Vagina (tissue), 2 donors: ENCODE measurements at regions not wholly inside any gene's neighbourhood (a gene's known extent, or its start where the extent isn't known, plus 50 kb on each side); places are given as distances from the start of the nearest gene placed in this dataset.
"Not testable (repeated sequence)": the region's sequence is repeated elsewhere in the genome, so short reads cannot be mapped to it uniquely, and the experiment has no call there.

Experiments
- DNase-seq, 2 donors: peaks; one replicate each; pipeline ENCODE4 v3.0.0-alpha.2; 2017; ENCODE audit errors: extremely low spot score in 2 of 2
- H3K27ac ChIP-seq: fragments of 200-600 bp; sonication (generic); one replicate; pipeline ENCODE4 v1.5.1; 2019
- H3K27me3 ChIP-seq: fragments of 200-600 bp; sonication (generic); one replicate; pipeline ENCODE4 v1.5.1; 2019
- H3K36me3 ChIP-seq, 2 donors: fragments of 200-600 bp; sonication (generic); one replicate each; pipeline ENCODE4 v1.5.1; 2017 to 2019
- H3K4me1 ChIP-seq: fragments of 200-600 bp; sonication (generic); one replicate; pipeline ENCODE4 v1.5.1; 2019
- H3K4me3 ChIP-seq, 2 donors: fragments of 200-600 bp; sonication (generic); 1 replicate in 1 of 2; 2 replicates in 1 of 2; pipeline ENCODE4 v1.5.1; 2016 to 2019
- H3K9me3 ChIP-seq: fragments of 200-600 bp; sonication (generic); one replicate; pipeline ENCODE4 v1.5.1; 2019
- CTCF ChIP-seq, 3 experiments: fragments of 450-650 bp in 2 of 3; fragments of 200-600 bp in 1 of 3; sonication (generic) in 1 of 3; IDR thresholded peaks; one replicate each; pipeline ENCODE4 v1.5.1; 2017 to 2019; ENCODE audit warnings: antibody characterized with exemption in 3 of 3, mild to moderate bottlenecking in 2 of 3, moderate library complexity in 2 of 3
- intact Hi-C: fragments of 100-400 bp; cut with DNase I; formaldehyde crosslinking; loops from one replicate; pipeline ENCODE4 v1.15.1; 2023

- intact Hi-C loops = loop anchor here (10.0 kb wide), 1 partner anchor 120 kb away; no protein-coding TSS in a partner anchor
Measured at GRCh38 chr4:3984796-3985195, 218.6 kb downstream of the ADRA2C start.

GRCh38 chr4:3986412-3986811 is 220.2 kb downstream of the ADRA2C start:
- not testable (repeated sequence) for H3K27ac ChIP-seq, DNase-seq, H3K9me3 ChIP-seq, H3K4me3 ChIP-seq, H3K27me3 ChIP-seq, H3K4me1 ChIP-seq, H3K36me3 ChIP-seq
- intact Hi-C loops = loop anchor here (10.0 kb wide), 1 partner anchor 118 kb away; no protein-coding TSS in a partner anchor

More at GRCh38 chr4:3984796-3985195, 218.6 kb downstream of the ADRA2C start:
- H3K4me1 ChIP-seq, DNase-seq, H3K27ac ChIP-seq, H3K9me3 ChIP-seq, H3K4me3 ChIP-seq, H3K27me3 ChIP-seq, H3K36me3 ChIP-seq: not testable (repeated sequence)
- TF ChIP-seq CTCF (IDR thresholded peaks at IDR 0.05) = peak; percentile 37 to 47 (median 40)

- DNase-seq, H3K9me3 ChIP-seq, H3K4me3 ChIP-seq, H3K27ac ChIP-seq, H3K27me3 ChIP-seq, H3K36me3 ChIP-seq, intact Hi-C loops, H3K4me1 ChIP-seq: not testable (repeated sequence)
Measured at GRCh38 chr4:3997386-3997785, 229.3 kb downstream of the OTOP1 start.

- intact Hi-C loops = not testable (repeated sequence)
Measured at GRCh38 chr4:4004036-4004435, 222.7 kb downstream of the OTOP1 start.

GRCh38 chr4:4004702-4005101 is 222.0 kb downstream of the OTOP1 start:
- H3K27ac ChIP-seq, H3K4me1 ChIP-seq, intact Hi-C loops, H3K9me3 ChIP-seq, DNase-seq, H3K4me3 ChIP-seq, H3K27me3 ChIP-seq, H3K36me3 ChIP-seq: not testable (repeated sequence)

More at GRCh38 chr4:4004036-4004435, 222.7 kb downstream of the OTOP1 start:
- DNase-seq, H3K4me3 ChIP-seq, H3K9me3 ChIP-seq, H3K27ac ChIP-seq, H3K4me1 ChIP-seq, H3K27me3 ChIP-seq, H3K36me3 ChIP-seq: not testable (repeated sequence)

GRCh38 chr4:4006356-4006755 is 220.4 kb downstream of the OTOP1 start:
- H3K4me3 ChIP-seq, H3K9me3 ChIP-seq, intact Hi-C loops, H3K4me1 ChIP-seq, H3K27ac ChIP-seq, H3K27me3 ChIP-seq, DNase-seq, H3K36me3 ChIP-seq: not testable (repeated sequence)

GRCh38 chr4:4019071-4019470 is 207.7 kb downstream of the OTOP1 start:
- intact Hi-C loops, H3K27me3 ChIP-seq, H3K36me3 ChIP-seq, H3K4me3 ChIP-seq, DNase-seq, H3K27ac ChIP-seq, H3K9me3 ChIP-seq, H3K4me1 ChIP-seq: not testable (repeated sequence)

- H3K27me3 ChIP-seq, H3K36me3 ChIP-seq, H3K27ac ChIP-seq, intact Hi-C loops, H3K9me3 ChIP-seq, H3K4me1 ChIP-seq, DNase-seq, H3K4me3 ChIP-seq: not testable (repeated sequence)
Measured at GRCh38 chr4:4021161-4021560, 205.6 kb downstream of the OTOP1 start.

GRCh38 chr4:4026708-4027107 is 200.0 kb downstream of the OTOP1 start:
- not testable (repeated sequence) for DNase-seq, H3K4me3 ChIP-seq

GRCh38 chr4:4028752-4029151 is 198.0 kb downstream of the OTOP1 start:
- DNase-seq, H3K4me3 ChIP-seq, H3K9me3 ChIP-seq, intact Hi-C loops, H3K27ac ChIP-seq, H3K27me3 ChIP-seq, H3K4me1 ChIP-seq, H3K36me3 ChIP-seq: not testable (repeated sequence)

More at GRCh38 chr4:4026708-4027107, 200.0 kb downstream of the OTOP1 start:
- H3K4me1 ChIP-seq, intact Hi-C loops, H3K27me3 ChIP-seq, H3K27ac ChIP-seq, H3K9me3 ChIP-seq, H3K36me3 ChIP-seq: not testable (repeated sequence)

GRCh38 chr4:4030509-4030908 is 196.2 kb downstream of the OTOP1 start:
- H3K9me3 ChIP-seq, DNase-seq, H3K36me3 ChIP-seq, H3K27ac ChIP-seq, H3K4me3 ChIP-seq, H3K27me3 ChIP-seq, intact Hi-C loops, H3K4me1 ChIP-seq: not testable (repeated sequence)

GRCh38 chr4:4031446-4032135 is 195.1 kb downstream of the OTOP1 start:
- H3K9me3 ChIP-seq, DNase-seq, H3K4me3 ChIP-seq, H3K4me1 ChIP-seq, intact Hi-C loops, H3K27ac ChIP-seq, H3K27me3 ChIP-seq, H3K36me3 ChIP-seq: not testable (repeated sequence)

GRCh38 chr4:4032364-4032763 is 194.4 kb downstream of the OTOP1 start:
- intact Hi-C loops, DNase-seq, H3K9me3 ChIP-seq, H3K27me3 ChIP-seq, H3K4me1 ChIP-seq, H3K4me3 ChIP-seq, H3K36me3 ChIP-seq, H3K27ac ChIP-seq: not testable (repeated sequence)
